Choroid plexus epithelial cell (primary cell): ENCODE measurements at regions not wholly inside any gene's neighbourhood (a gene's known extent, or its start where the extent isn't known, plus 50 kb on each side); places are given as distances from the start of the nearest gene placed in this dataset.
A peak's percentile ranks its signal among the peaks of the same experiment; 100 is the strongest.

ENCODE experiments used
- DNase-seq: peaks from one replicate; pipeline ENCODE4 v3.0.0-alpha.2; 2010; ENCODE audit warnings: low read depth
- H3K4me3 ChIP-seq: 2 replicates; pipeline ENCODE4 v1.5.1; 2011; ENCODE audit warnings: low read depth, mild to moderate bottlenecking, control low read depth, low read length, moderate library complexity
- TF ChIP-seq, protein P1 (sequence below): conservative IDR thresholded peaks from 2 replicates; pipeline ENCODE4 v1.5.1; 2011; ENCODE audit warnings: low read depth, mild to moderate bottlenecking, control low read depth, inconsistent platforms, low read length, moderate library complexity

DNA sequence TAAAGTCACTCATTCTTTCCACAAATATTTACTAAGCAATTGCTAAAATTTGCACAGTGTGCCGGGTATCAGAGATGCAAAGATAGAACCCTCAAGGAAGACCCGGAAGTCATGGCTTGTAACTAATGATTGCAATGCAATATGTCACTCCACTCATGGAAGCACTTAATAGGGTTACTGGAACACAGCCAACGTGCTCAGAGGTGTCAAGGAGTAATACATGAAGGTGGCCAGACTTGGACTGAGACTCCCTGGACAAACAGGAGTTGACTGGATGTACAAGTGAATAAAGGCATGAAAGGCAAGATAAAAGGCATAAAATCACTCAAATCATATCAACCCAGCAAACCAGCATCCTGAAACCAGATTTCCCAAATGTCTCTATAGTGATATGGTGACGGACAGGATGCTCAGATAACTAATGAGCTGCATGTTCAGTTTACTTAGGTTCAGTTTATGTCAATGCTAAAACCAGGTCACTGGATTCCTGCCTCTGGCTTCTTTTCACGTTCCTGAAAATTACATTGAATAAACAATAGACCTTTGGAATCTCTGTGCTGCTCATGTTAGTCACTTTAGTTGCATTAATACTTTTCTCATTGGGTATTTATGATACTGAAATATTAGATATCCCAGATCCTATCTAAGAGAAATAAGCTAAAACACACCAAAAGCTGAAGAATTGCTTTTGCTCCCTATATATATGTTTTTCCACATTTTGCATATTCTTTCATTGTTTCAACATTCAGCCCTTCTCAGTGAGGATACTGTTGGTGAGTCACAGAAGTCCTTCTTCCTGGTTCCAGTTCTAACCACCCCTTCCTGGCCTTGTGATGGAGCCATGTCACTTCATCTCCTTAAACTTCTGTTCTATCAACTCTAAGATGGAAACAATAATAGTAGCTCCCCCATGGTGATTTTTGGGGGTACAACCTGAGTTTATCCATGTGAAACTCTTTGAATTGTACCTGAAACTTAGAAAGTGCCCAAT is 688.9 kb upstream of the ID2 start:
- TF ChIP-seq, protein P1, sequence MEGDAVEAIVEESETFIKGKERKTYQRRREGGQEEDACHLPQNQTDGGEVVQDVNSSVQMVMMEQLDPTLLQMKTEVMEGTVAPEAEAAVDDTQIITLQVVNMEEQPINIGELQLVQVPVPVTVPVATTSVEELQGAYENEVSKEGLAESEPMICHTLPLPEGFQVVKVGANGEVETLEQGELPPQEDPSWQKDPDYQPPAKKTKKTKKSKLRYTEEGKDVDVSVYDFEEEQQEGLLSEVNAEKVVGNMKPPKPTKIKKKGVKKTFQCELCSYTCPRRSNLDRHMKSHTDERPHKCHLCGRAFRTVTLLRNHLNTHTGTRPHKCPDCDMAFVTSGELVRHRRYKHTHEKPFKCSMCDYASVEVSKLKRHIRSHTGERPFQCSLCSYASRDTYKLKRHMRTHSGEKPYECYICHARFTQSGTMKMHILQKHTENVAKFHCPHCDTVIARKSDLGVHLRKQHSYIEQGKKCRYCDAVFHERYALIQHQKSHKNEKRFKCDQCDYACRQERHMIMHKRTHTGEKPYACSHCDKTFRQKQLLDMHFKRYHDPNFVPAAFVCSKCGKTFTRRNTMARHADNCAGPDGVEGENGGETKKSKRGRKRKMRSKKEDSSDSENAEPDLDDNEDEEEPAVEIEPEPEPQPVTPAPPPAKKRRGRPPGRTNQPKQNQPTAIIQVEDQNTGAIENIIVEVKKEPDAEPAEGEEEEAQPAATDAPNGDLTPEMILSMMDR: no peak
- DNase-seq: peak; percentile 11
- H3K4me3 ChIP-seq: no peak overlapping the region

DNA sequence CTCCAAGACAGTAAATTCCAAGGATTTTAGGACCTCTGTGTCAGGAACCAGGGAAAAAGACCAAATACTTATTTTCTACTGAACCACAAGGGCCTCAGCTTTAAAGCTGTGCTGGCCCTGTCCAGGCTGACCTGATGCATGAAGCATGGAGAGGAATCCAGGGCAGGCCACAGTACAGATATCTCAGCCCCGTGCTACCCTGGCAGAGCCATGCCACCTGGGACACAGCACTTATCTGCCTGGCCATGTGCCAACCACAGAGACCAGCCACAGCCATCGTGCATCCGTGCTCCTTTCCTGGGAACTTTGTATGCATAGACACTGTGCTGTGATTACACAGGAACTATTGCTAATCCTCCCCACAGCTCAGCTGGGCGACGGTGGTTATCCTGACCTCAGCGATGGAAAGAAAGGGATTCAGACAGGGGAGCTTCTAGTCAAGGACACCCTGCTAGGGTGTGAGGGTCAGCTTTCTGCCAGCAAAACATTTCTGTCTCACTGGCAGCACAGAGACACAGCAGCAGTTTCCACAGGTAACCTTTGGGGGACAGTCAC is 687.4 kb upstream of the ID2 start:
- TF ChIP-seq, protein P1: no peak
- H3K4me3 ChIP-seq: no peak overlapping the region
- no peak for DNase-seq

GRCh38 chr2:7997279-7997678 is 684.6 kb upstream of the ID2 start:
- TF ChIP-seq, protein P1: no peak
- H3K4me3 ChIP-seq: no peak overlapping the region
- DNase-seq: no peak

DNA sequence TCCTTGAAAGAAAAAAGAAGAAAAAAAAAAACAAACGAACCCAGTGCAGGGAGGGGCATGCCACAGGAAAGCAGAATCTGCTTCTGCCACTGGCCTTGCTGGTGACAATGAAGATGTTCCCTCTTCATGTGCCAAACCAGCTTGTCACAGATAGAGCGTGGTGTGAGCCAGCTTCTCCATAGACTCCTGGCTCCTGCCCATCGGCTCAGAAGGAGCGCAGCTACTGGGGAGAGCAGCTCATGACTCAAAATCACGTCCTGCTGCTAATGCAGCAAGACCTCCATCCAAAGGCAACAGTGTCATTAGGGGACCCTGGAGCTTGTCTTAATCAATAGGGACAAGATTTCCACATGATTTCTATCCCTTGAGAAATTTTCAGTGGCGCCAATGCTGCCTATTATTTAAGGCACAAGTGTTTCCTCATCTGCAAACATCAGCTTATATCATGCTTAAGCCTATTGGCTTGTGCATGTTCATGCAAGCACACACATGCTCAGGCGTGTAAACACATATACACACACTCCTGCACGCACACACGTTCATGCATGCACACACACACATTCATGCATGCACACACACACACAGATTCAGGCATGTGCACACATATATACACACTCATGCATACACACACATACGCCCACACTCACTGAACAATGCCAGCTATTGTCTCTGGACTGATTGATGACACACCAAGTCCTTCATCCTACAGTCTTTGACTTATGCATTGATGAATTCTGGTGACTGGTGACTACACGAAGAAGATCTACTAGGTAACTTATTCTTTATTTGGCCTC is 682.0 kb upstream of the ID2 start:
- TF ChIP-seq, protein P1: no peak
- no peak for DNase-seq
- no peak overlapping the region for H3K4me3 ChIP-seq

GRCh38 chr2:8000870-8001269 is 681.0 kb upstream of the ID2 start:
- TF ChIP-seq, protein P1: peak; percentile 47
- H3K4me3 ChIP-seq: no peak overlapping the region
- peak; percentile 22 for DNase-seq

DNA sequence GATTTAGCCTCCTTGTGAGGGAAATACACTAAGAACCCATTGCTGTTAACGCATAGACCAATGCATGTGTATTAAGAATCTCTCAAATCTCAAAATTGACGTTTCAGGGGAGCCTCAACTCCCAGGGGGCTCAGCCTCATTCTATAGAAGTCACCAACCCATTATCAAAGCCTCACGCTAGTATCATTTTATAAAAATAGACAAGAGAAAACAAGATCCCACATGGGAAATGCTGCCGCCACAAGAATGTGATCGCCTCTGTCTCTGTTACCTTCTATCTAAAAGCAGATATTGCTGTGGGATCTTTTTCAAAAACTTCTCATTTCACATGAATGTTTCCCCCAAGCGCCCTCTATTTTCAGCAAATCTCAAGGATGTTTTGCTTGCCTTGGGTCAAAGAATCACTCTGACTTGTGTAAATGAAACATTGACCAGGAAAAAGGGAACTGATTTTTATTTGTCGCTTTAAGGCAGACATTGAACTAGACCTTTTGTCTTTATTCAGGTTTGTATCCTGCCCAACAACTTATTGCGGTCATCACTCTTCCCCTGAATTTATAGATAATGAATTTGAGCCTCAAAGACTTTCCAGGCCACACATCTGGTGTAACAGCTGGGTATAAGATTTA is 679.0 kb upstream of the ID2 start:
- peak; percentile 39 for DNase-seq
- TF ChIP-seq, protein P1: no peak
- H3K4me3 ChIP-seq: no peak overlapping the region
